Ascending aorta (tissue), 2 donors: ENCODE measurements at regions not wholly inside any gene's neighbourhood (a gene's known extent, or its start where the extent isn't known, plus 50 kb on each side); places are given as distances from the start of the nearest gene placed in this dataset.

ENCODE experiments used
- DNase-seq, 2 donors: peaks; one replicate each; pipeline ENCODE4 v3.0.0-alpha.2; 2019; ENCODE audit warnings: low spot score in 2 of 2
- H3K27ac ChIP-seq, 2 donors: fragments of 200-600 bp; sonication (generic); one replicate each; pipeline ENCODE4 v1.5.1; 2016 to 2017; ENCODE audit warnings: mild to moderate bottlenecking in 1 of 2
- H3K27me3 ChIP-seq: fragments of 200-600 bp; sonication (generic); one replicate; pipeline ENCODE4 v1.5.1; 2017
- H3K36me3 ChIP-seq, 2 donors: fragments of 200-600 bp; sonication (generic); one replicate each; pipeline ENCODE4 v1.5.1; 2016
- H3K4me1 ChIP-seq, 2 donors: fragments of 200-600 bp; sonication (generic); one replicate each; pipeline ENCODE4 v1.5.1; 2016 to 2017; ENCODE audit warnings: mild to moderate bottlenecking in 1 of 2
- H3K4me3 ChIP-seq, 2 donors: fragments of 200-600 bp; sonication (generic); one replicate each; pipeline ENCODE4 v1.5.1; 2016 to 2017; ENCODE audit warnings: mild to moderate bottlenecking in 1 of 2
- H3K9me3 ChIP-seq, 2 donors: fragments of 200-600 bp; sonication (generic); one replicate each; pipeline ENCODE4 v1.5.1; 2016
- intact Hi-C: fragments of 100-400 bp; cut with DNase I; formaldehyde crosslinking; loops from one replicate; pipeline ENCODE4 v1.15.1; 2023
- TF ChIP-seq, protein P1 (sequence below), 3 experiments: fragments of 200-600 bp in 2 of 3; fragments of 450-650 bp in 1 of 3; sonication (generic) in 2 of 3; IDR thresholded peaks; one replicate each; pipeline ENCODE4 v1.5.1; 2016 to 2019; ENCODE audit warnings: antibody characterized with exemption in 3 of 3, mild to moderate bottlenecking in 1 of 3, moderate library complexity in 1 of 3

DNA sequence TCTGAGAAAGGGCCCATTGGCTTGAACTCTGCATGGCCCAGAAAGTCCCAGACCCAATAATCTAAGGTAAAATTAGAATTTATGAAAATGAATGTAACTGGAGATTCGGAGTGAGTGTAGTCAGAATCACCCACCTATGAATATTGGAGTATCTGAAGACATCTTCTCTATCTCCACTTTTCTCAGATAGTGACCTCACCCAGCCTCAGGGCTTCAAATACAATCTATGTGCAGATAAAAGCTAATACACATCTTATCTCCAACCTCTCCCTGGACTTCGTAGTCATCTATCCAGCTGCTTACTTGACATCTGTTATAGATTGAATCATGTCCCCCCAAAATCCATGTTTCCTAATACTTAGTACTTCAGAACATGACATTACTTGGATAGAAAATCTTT lies 263.2 kb downstream of the RAD51AP2 start:
- no peak overlapping the region for H3K4me3 ChIP-seq
- intact Hi-C loops = no loop called here
- H3K4me1 ChIP-seq = no peaks in the 10 kb centered on the region
- DNase-seq = no peak
- no peaks in the 10 kb centered on the region for H3K36me3 ChIP-seq
- H3K9me3 ChIP-seq = no peaks in the 10 kb centered on the region
- TF ChIP-seq, protein P1, sequence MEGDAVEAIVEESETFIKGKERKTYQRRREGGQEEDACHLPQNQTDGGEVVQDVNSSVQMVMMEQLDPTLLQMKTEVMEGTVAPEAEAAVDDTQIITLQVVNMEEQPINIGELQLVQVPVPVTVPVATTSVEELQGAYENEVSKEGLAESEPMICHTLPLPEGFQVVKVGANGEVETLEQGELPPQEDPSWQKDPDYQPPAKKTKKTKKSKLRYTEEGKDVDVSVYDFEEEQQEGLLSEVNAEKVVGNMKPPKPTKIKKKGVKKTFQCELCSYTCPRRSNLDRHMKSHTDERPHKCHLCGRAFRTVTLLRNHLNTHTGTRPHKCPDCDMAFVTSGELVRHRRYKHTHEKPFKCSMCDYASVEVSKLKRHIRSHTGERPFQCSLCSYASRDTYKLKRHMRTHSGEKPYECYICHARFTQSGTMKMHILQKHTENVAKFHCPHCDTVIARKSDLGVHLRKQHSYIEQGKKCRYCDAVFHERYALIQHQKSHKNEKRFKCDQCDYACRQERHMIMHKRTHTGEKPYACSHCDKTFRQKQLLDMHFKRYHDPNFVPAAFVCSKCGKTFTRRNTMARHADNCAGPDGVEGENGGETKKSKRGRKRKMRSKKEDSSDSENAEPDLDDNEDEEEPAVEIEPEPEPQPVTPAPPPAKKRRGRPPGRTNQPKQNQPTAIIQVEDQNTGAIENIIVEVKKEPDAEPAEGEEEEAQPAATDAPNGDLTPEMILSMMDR (IDR thresholded peaks at IDR 0.05) = no peak
- no peak overlapping the region for H3K27ac ChIP-seq
- no peaks in the 10 kb centered on the region for H3K27me3 ChIP-seq

DNA sequence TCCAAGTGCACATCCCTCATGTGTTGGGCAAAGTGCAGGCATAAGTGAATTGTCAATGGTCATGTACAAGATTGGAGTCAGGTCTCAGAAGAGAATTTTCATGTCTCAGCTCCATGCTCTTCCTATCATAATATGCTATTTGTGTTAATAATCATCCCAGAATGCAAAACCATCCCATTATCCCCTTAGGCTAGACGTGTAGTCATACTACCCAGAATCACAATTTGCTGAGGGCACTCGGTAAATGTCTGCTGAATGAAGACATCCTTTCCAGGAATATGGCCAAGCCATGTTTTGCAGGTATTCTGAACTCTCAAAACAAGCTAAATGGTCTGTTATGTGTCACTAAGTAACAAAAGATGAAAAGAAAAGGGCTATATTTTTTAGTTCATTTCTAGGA lies 263.8 kb downstream of the RAD51AP2 start:
- H3K4me3 ChIP-seq = no peak overlapping the region
- intact Hi-C loops = no loop called here
- TF ChIP-seq, protein P1 (IDR thresholded peaks at IDR 0.05) = no peak
- no peak for DNase-seq
- no peaks in the 10 kb centered on the region for H3K36me3 ChIP-seq
- no peaks in the 10 kb centered on the region for H3K9me3 ChIP-seq
- H3K27ac ChIP-seq = no peak overlapping the region
- no peaks in the 10 kb centered on the region for H3K27me3 ChIP-seq
- no peaks in the 10 kb centered on the region for H3K4me1 ChIP-seq

DNA sequence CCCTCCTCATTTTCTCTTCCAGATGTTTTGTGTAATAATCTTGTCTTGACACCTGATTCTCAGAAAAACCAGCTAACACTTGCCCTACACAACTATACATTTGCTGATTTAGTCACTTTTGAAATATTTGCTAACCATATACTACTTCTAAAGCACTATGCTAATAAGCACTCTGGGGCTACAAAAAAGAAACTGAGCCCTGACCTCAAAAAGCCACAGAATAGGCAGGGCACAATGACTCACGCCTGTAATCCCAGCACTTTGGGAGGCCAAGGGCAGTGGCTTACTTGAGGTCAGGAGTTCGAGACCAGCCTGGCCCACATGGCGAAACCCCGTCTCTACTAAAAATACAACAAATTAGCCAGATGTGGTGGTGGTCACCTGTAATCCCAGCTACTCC lies 266.0 kb downstream of the RAD51AP2 start:
- Histone ChIP-seq H3K4me3 (no peak overlapping the region), H3K4me1 (no peaks in the 10 kb centered on the region), H3K27me3 (no peaks in the 10 kb centered on the region), H3K9me3 (no peaks in the 10 kb centered on the region), H3K27ac (no peak overlapping the region), H3K36me3 (no peaks in the 10 kb centered on the region)
- TF ChIP-seq, protein P1 (IDR thresholded peaks at IDR 0.05) = no peak
- intact Hi-C loops = no loop called here
- DNase-seq = no peak

DNA sequence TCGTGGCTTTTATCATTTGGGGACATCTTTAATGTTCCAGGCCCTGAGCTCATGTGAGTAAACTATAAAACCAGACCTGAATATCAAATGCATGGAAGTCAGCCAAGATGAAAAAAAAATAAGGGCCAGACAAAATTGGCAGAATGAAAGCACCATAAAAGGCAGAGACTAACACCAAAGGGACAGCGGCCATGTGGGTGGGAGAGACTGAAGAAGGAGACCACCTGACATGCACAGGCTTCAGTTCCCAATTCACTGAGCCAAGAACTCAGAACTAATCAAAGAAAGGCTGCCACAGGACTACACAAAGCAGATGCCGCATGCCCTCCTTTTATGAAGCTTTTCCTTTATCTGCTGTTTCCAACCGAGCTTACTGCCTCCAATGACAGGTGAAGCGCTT lies 267.1 kb downstream of the RAD51AP2 start:
- Histone ChIP-seq H3K9me3 (no peaks in the 10 kb centered on the region), H3K27ac (no peak overlapping the region), H3K36me3 (no peaks in the 10 kb centered on the region), H3K27me3 (no peaks in the 10 kb centered on the region), H3K4me1 (no peaks in the 10 kb centered on the region), H3K4me3 (no peak overlapping the region)
- TF ChIP-seq, protein P1 (IDR thresholded peaks at IDR 0.05) = no peak
- no peak for DNase-seq
- intact Hi-C loops = no loop called here

DNA sequence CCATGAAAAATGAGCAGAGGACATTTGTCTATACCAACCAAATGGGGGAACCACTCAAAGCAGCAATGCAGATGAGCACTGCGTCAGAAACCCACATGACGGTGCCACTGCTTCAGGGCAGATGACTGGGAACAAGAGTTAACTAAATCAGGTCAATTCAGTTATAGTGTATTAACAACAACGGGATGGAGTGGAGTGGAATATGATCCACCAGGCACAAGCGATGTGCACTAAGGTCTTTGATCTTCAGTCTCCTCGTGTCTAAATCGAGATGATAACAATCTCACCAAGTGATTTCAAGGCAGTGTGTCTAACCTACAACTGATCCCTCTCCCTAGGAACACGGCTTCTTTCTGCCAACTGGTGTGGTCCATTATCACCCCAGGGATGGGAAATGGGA lies 269.0 kb downstream of the RAD51AP2 start:
- H3K27ac ChIP-seq = no peak overlapping the region
- no peak for DNase-seq
- no peaks in the 10 kb centered on the region for H3K9me3 ChIP-seq
- no peaks in the 10 kb centered on the region for H3K4me1 ChIP-seq
- TF ChIP-seq, protein P1 (IDR thresholded peaks at IDR 0.05) = no peak
- H3K4me3 ChIP-seq = no peak overlapping the region
- H3K36me3 ChIP-seq = no peaks in the 10 kb centered on the region
- intact Hi-C loops = no loop called here
- no peaks in the 10 kb centered on the region for H3K27me3 ChIP-seq

DNA sequence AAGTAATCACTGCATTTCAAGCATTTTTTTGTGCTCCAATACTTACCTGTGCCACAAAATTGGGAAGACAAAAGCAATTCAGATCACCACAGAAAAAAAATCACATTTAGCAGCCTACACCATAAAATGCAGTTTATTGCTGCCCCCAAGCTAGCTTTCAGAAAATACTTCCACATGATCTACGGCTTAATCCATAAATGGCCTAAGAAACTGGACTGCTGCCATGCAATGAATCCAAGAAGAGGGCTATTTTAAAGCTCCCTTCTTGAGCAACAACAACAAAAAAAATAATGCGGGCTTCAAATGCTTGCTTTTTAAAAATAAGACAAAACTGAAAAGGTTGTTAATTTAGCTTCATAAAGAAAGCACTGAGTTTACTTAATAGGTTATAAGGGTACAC lies 272.3 kb downstream of the RAD51AP2 start:
- Histone ChIP-seq H3K36me3 (no peaks in the 10 kb centered on the region), H3K4me3 (no peak overlapping the region), H3K4me1 (no peaks in the 10 kb centered on the region), H3K27ac (no peak overlapping the region), H3K9me3 (no peaks in the 10 kb centered on the region), H3K27me3 (no peaks in the 10 kb centered on the region)
- no peak for DNase-seq
- intact Hi-C loops = no loop called here
- TF ChIP-seq, protein P1 (IDR thresholded peaks at IDR 0.05) = no peak
